ENCODE measurements at regions not wholly inside any gene's neighbourhood (a gene's known extent, or its start where the extent isn't known, plus 50 kb on each side); places are given as distances from the start of the nearest gene placed in this dataset.

GRCh38 chr12:89970722-89971121 is 262.1 kb upstream of the ATP2B1 start:
- no peak overlapping the region for H3K56ac ChIP-seq (ENCODE audit: low read length)
- H2BK120ac ChIP-seq (ENCODE audit: low read depth, low read length) = no peak overlapping the region
- H3K4me2 ChIP-seq (ENCODE audit: low read length) = no peak overlapping the region
- no peaks in the 10 kb centered on the region for H3K4me1 ChIP-seq (ENCODE audit: control insufficient read depth, low read depth, low read length)
- no peak overlapping the region for H3K9ac ChIP-seq (ENCODE audit: low read length)
- no peak overlapping the region for H3K27ac ChIP-seq (ENCODE audit: low read depth, low read length)
- H3K27me3 ChIP-seq (ENCODE audit: insufficient read depth, low read length, poor library complexity) = no peaks in the 10 kb centered on the region
- H3K18ac ChIP-seq (ENCODE audit: low read length) = no peak overlapping the region
- no peak overlapping the region for H2BK15ac ChIP-seq (replicated peaks; ENCODE audit: low read depth)
- no peak overlapping the region for H2BK5ac ChIP-seq (ENCODE audit: low read length)
- no peak overlapping the region for H3K4ac ChIP-seq (ENCODE audit: low read depth, low read length)
- H3K79me1 ChIP-seq (ENCODE audit: low read length) = no peaks in the 10 kb centered on the region
- peak; percentile 76 for DNase-seq
- no peak overlapping the region for H2AK5ac ChIP-seq (ENCODE audit: low read length)
- no peak overlapping the region for H3K4me3 ChIP-seq (ENCODE audit: low read length)
- no peak overlapping the region for H4K8ac ChIP-seq (ENCODE audit: low read depth, low read length)
- H3K79me2 ChIP-seq (ENCODE audit: control insufficient read depth, insufficient read depth, low read length) = no peaks in the 10 kb centered on the region
- no peak overlapping the region for H4K5ac ChIP-seq (ENCODE audit: low read length)
- no peak overlapping the region for H3K23ac ChIP-seq (ENCODE audit: low read length)
- H3K36me3 ChIP-seq (ENCODE audit: control insufficient read depth, insufficient read depth, low read length) = no peaks in the 10 kb centered on the region
- WGBS (ENCODE audit: extremely low coverage, insufficient coverage, low lambda C conversion rate) = no CpG with 5 or more reads among the region's 1 CpG

- Histone ChIP-seq H3K18ac (ENCODE audit: low read length) (no peak overlapping the region), H3K9ac (ENCODE audit: low read length) (no peak overlapping the region), H3K27me3 (ENCODE audit: insufficient read depth, low read length, poor library complexity) (no peaks in the 10 kb centered on the region), H3K4me2 (ENCODE audit: low read length) (no peak overlapping the region), H3K23ac (ENCODE audit: low read length) (no peak overlapping the region), H4K5ac (ENCODE audit: low read length) (no peak overlapping the region), H3K36me3 (ENCODE audit: control insufficient read depth, insufficient read depth, low read length) (no peaks in the 10 kb centered on the region), H2AK5ac (ENCODE audit: low read length) (no peak overlapping the region), H3K56ac (ENCODE audit: low read length) (no peak overlapping the region), H3K4me1 (ENCODE audit: control insufficient read depth, low read depth, low read length) (no peaks in the 10 kb centered on the region), H4K8ac (ENCODE audit: low read depth, low read length) (no peak overlapping the region), H2BK120ac (ENCODE audit: low read depth, low read length) (no peak overlapping the region), H3K4ac (ENCODE audit: low read depth, low read length) (no peak overlapping the region), H3K79me1 (ENCODE audit: low read length) (no peaks in the 10 kb centered on the region), H2BK5ac (ENCODE audit: low read length) (no peak overlapping the region), H3K4me3 (ENCODE audit: low read length) (no peak overlapping the region), H3K27ac (ENCODE audit: low read depth, low read length) (no peak overlapping the region), H3K79me2 (ENCODE audit: control insufficient read depth, insufficient read depth, low read length) (no peaks in the 10 kb centered on the region), H2BK15ac (replicated peaks; ENCODE audit: low read depth) (no peak overlapping the region)
- no peak for DNase-seq
- no CpG with 5 or more reads among the region's 4 CpGs for WGBS (ENCODE audit: extremely low coverage, insufficient coverage, low lambda C conversion rate)
Measured at GRCh38 chr12:89969093-89969492, 260.5 kb upstream of the ATP2B1 start.

GRCh38 chr12:89968151-89968700 is 259.6 kb upstream of the ATP2B1 start:
- no peak overlapping the region for H3K4me3 ChIP-seq (ENCODE audit: low read length)
- H3K36me3 ChIP-seq (ENCODE audit: control insufficient read depth, insufficient read depth, low read length) = no peaks in the 10 kb centered on the region
- no peak overlapping the region for H3K4me2 ChIP-seq (ENCODE audit: low read length)
- DNase-seq = no peak
- no peak overlapping the region for H4K8ac ChIP-seq (ENCODE audit: low read depth, low read length)
- H3K79me1 ChIP-seq (ENCODE audit: low read length) = no peaks in the 10 kb centered on the region
- no peaks in the 10 kb centered on the region for H3K4me1 ChIP-seq (ENCODE audit: control insufficient read depth, low read depth, low read length)
- no peak overlapping the region for H3K4ac ChIP-seq (ENCODE audit: low read depth, low read length)
- H3K27me3 ChIP-seq (ENCODE audit: insufficient read depth, low read length, poor library complexity) = no peaks in the 10 kb centered on the region
- H2AK5ac ChIP-seq (ENCODE audit: low read length) = no peak overlapping the region
- no peak overlapping the region for H3K56ac ChIP-seq (ENCODE audit: low read length)
- H3K18ac ChIP-seq (ENCODE audit: low read length) = no peak overlapping the region
- no peak overlapping the region for H2BK120ac ChIP-seq (ENCODE audit: low read depth, low read length)
- no peak overlapping the region for H3K23ac ChIP-seq (ENCODE audit: low read length)
- no CpG with 5 or more reads among the region's 6 CpGs for WGBS (ENCODE audit: extremely low coverage, insufficient coverage, low lambda C conversion rate)
- H3K79me2 ChIP-seq (ENCODE audit: control insufficient read depth, insufficient read depth, low read length) = no peaks in the 10 kb centered on the region
- no peak overlapping the region for H3K27ac ChIP-seq (ENCODE audit: low read depth, low read length)
- no peak overlapping the region for H4K5ac ChIP-seq (ENCODE audit: low read length)
- H2BK5ac ChIP-seq (ENCODE audit: low read length) = no peak overlapping the region
- no peak overlapping the region for H2BK15ac ChIP-seq (replicated peaks; ENCODE audit: low read depth)
- H3K9ac ChIP-seq (ENCODE audit: low read length) = no peak overlapping the region

GRCh38 chr12:89966495-89967240 is 258.0 kb upstream of the ATP2B1 start:
- no peak overlapping the region for H2BK120ac ChIP-seq (ENCODE audit: low read depth, low read length)
- no peak overlapping the region for H4K5ac ChIP-seq (ENCODE audit: low read length)
- no peaks in the 10 kb centered on the region for H3K79me2 ChIP-seq (ENCODE audit: control insufficient read depth, insufficient read depth, low read length)
- H3K23ac ChIP-seq (ENCODE audit: low read length) = no peak overlapping the region
- H2BK5ac ChIP-seq (ENCODE audit: low read length) = no peak overlapping the region
- no peak overlapping the region for H3K9ac ChIP-seq (ENCODE audit: low read length)
- no peak overlapping the region for H3K27ac ChIP-seq (ENCODE audit: low read depth, low read length)
- no peak overlapping the region for H3K4me2 ChIP-seq (ENCODE audit: low read length)
- H3K56ac ChIP-seq (ENCODE audit: low read length) = no peak overlapping the region
- no peak overlapping the region for H3K18ac ChIP-seq (ENCODE audit: low read length)
- WGBS (ENCODE audit: extremely low coverage, insufficient coverage, low lambda C conversion rate) = no CpG with 5 or more reads among the region's 4 CpGs
- no peak for DNase-seq
- H3K4me1 ChIP-seq (ENCODE audit: control insufficient read depth, low read depth, low read length) = no peaks in the 10 kb centered on the region
- no peak overlapping the region for H3K4ac ChIP-seq (ENCODE audit: low read depth, low read length)
- H3K79me1 ChIP-seq (ENCODE audit: low read length) = no peaks in the 10 kb centered on the region
- no peak overlapping the region for H4K8ac ChIP-seq (ENCODE audit: low read depth, low read length)
- H2BK15ac ChIP-seq (replicated peaks; ENCODE audit: low read depth) = no peak overlapping the region
- H3K36me3 ChIP-seq (ENCODE audit: control insufficient read depth, insufficient read depth, low read length) = no peaks in the 10 kb centered on the region
- no peak overlapping the region for H2AK5ac ChIP-seq (ENCODE audit: low read length)
- H3K27me3 ChIP-seq (ENCODE audit: insufficient read depth, low read length, poor library complexity) = no peaks in the 10 kb centered on the region
- no peak overlapping the region for H3K4me3 ChIP-seq (ENCODE audit: low read length)

DNA sequence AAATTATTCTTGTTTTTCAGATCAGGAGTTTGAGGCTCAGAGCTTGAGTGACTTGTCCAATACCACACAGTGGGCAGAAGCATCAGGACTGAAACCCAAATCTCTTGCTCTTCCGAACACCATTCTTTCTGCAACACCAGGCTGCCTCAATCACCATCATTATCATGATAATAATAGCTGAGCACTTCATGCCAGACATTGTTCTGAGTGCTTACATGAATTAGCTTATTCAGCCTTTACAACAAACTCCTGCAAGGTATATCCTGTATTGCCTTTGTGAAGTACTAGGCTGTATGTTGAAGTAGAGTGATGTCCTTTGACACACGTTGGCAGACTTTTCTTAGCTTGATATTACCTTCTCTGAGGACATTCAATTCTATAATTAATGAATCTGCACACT is 257.4 kb upstream of the ATP2B1 start:
- Histone ChIP-seq H3K4me3 (ENCODE audit: low read length) (no peak overlapping the region), H3K56ac (ENCODE audit: low read length) (no peak overlapping the region), H3K4me2 (ENCODE audit: low read length) (no peak overlapping the region), H3K9ac (ENCODE audit: low read length) (no peak overlapping the region), H3K79me2 (ENCODE audit: control insufficient read depth, insufficient read depth, low read length) (no peaks in the 10 kb centered on the region), H3K18ac (ENCODE audit: low read length) (no peak overlapping the region), H2AK5ac (ENCODE audit: low read length) (no peak overlapping the region), H3K36me3 (ENCODE audit: control insufficient read depth, insufficient read depth, low read length) (no peaks in the 10 kb centered on the region), H3K23ac (ENCODE audit: low read length) (no peak overlapping the region), H2BK15ac (replicated peaks; ENCODE audit: low read depth) (no peak overlapping the region), H3K4ac (ENCODE audit: low read depth, low read length) (no peak overlapping the region), H3K27ac (ENCODE audit: low read depth, low read length) (no peak overlapping the region), H3K79me1 (ENCODE audit: low read length) (no peaks in the 10 kb centered on the region), H4K8ac (ENCODE audit: low read depth, low read length) (no peak overlapping the region), H3K27me3 (ENCODE audit: insufficient read depth, low read length, poor library complexity) (no peaks in the 10 kb centered on the region), H2BK5ac (ENCODE audit: low read length) (no peak overlapping the region), H4K5ac (ENCODE audit: low read length) (no peak overlapping the region), H2BK120ac (ENCODE audit: low read depth, low read length) (no peak overlapping the region), H3K4me1 (ENCODE audit: control insufficient read depth, low read depth, low read length) (no peaks in the 10 kb centered on the region)
- no peak for DNase-seq
- no CpG with 5 or more reads among the region's 2 CpGs for WGBS (ENCODE audit: extremely low coverage, insufficient coverage, low lambda C conversion rate)

- no peaks in the 10 kb centered on the region for H3K79me1 ChIP-seq (ENCODE audit: low read length)
- H2BK15ac ChIP-seq (replicated peaks; ENCODE audit: low read depth) = no peak overlapping the region
- H3K36me3 ChIP-seq (ENCODE audit: control insufficient read depth, insufficient read depth, low read length) = no peaks in the 10 kb centered on the region
- no peak overlapping the region for H2AK5ac ChIP-seq (ENCODE audit: low read length)
- no peak overlapping the region for H2BK120ac ChIP-seq (ENCODE audit: low read depth, low read length)
- H3K23ac ChIP-seq (ENCODE audit: low read length) = no peak overlapping the region
- no peak overlapping the region for H3K9ac ChIP-seq (ENCODE audit: low read length)
- H3K27ac ChIP-seq (ENCODE audit: low read depth, low read length) = no peak overlapping the region
- no peak overlapping the region for H4K8ac ChIP-seq (ENCODE audit: low read depth, low read length)
- H2BK5ac ChIP-seq (ENCODE audit: low read length) = no peak overlapping the region
- H3K56ac ChIP-seq (ENCODE audit: low read length) = no peak overlapping the region
- no peak overlapping the region for H4K5ac ChIP-seq (ENCODE audit: low read length)
- WGBS (ENCODE audit: extremely low coverage, insufficient coverage, low lambda C conversion rate) = no CpG with 5 or more reads among the region's 4 CpGs
- H3K4me3 ChIP-seq (ENCODE audit: low read length) = no peak overlapping the region
- H3K4me1 ChIP-seq (ENCODE audit: control insufficient read depth, low read depth, low read length) = no peaks in the 10 kb centered on the region
- H3K4ac ChIP-seq (ENCODE audit: low read depth, low read length) = no peak overlapping the region
- no peaks in the 10 kb centered on the region for H3K79me2 ChIP-seq (ENCODE audit: control insufficient read depth, insufficient read depth, low read length)
- no peak for DNase-seq
- no peak overlapping the region for H3K4me2 ChIP-seq (ENCODE audit: low read length)
- no peaks in the 10 kb centered on the region for H3K27me3 ChIP-seq (ENCODE audit: insufficient read depth, low read length, poor library complexity)
- H3K18ac ChIP-seq (ENCODE audit: low read length) = no peak overlapping the region
Measured at GRCh38 chr12:89962648-89963047, 254.0 kb upstream of the ATP2B1 start.

Measured in mesendoderm (in vitro differentiated cells).